Lower leg skin (tissue), 4 donors: ENCODE measurements at regions not wholly inside any gene's neighbourhood (a gene's known extent, or its start where the extent isn't known, plus 50 kb on each side); places are given as distances from the start of the nearest gene placed in this dataset.

Experiments used
- DNase-seq, 2 donors: peaks; one replicate each; pipeline ENCODE4 v3.0.0-alpha.2; 2019; ENCODE audit warnings: low spot score in 2 of 2
- H3K4me3 ChIP-seq: fragments of 200-600 bp; sonication (generic); 2 replicates; pipeline ENCODE4 v1.5.1; 2017; ENCODE audit warnings: mild to moderate bottlenecking, low read depth; ENCODE audit not compliant: poor library complexity, severe bottlenecking
- CTCF ChIP-seq, 3 donors: fragments of 450-650 bp; IDR thresholded peaks; one replicate each; pipeline ENCODE4 v1.5.1; 2016; ENCODE audit warnings: antibody characterized with exemption in 3 of 3, mild to moderate bottlenecking in 3 of 3, moderate library complexity in 2 of 3
- POLR2A ChIP-seq, 2 donors: fragments of 450-650 bp; IDR thresholded peaks; one replicate each; pipeline ENCODE4 v1.6.1; 2016 to 2017; ENCODE audit warnings: antibody characterized with exemption in 2 of 2, mild to moderate bottlenecking in 1 of 2, moderate library complexity in 1 of 2
- WGBS, 2 donors: methylation state at CpG; one replicate each; pipeline ENCODE4 v1.1.5; 2018; 5-methylcytosine and 5-hydroxymethylcytosine counted together
- intact Hi-C: fragments of 100-400 bp; cut with DNase I; formaldehyde crosslinking; loops from one replicate; pipeline ENCODE4 v1.15.0; 2023; ENCODE audit warnings: low total_unique reads

GRCh38 chr4:66433706-66434105, 763.4 kb upstream of the EPHA5 start:
- H3K4me3 ChIP-seq: no peak overlapping the region
- intact Hi-C loops: no loop called here
- no peak for DNase-seq
- no peak for TF ChIP-seq POLR2A (IDR thresholded peaks at IDR 0.05)
- 86 to 89% methylated on average over 3 to 4 of the region's 4 CpGs for WGBS, 2 donors

- no peak overlapping the region for H3K4me3 ChIP-seq
- intact Hi-C loops: no loop called here
- no peak for TF ChIP-seq POLR2A (IDR thresholded peaks at IDR 0.05)
- TF ChIP-seq CTCF (IDR thresholded peaks at IDR 0.05): no peak
- WGBS, 2 donors: 39 to 53% methylated on average over 1 of the region's 1 CpG
- DNase-seq: no peak
Observed at GRCh38 chr4:66430856-66431255, 760.6 kb upstream of the EPHA5 start.

GRCh38 chr4:66429276-66429675, 759.0 kb upstream of the EPHA5 start:
- 52 to 55% methylated on average over 1 of the region's 1 CpG for WGBS, 2 donors
- TF ChIP-seq POLR2A (IDR thresholded peaks at IDR 0.05) (no peak), CTCF (IDR thresholded peaks at IDR 0.05) (no peak)
- DNase-seq: no peak
- intact Hi-C loops: no loop called here
- no peak overlapping the region for H3K4me3 ChIP-seq

GRCh38 chr4:66416425-66416824, 746.1 kb upstream of the EPHA5 start:
- WGBS, 2 donors: 71 to 72% methylated on average over 4 of the region's 4 CpGs
- DNase-seq: no peak
- no peak overlapping the region for H3K4me3 ChIP-seq
- intact Hi-C loops: no loop called here
- TF ChIP-seq POLR2A (IDR thresholded peaks at IDR 0.05): no peak
- no peak for TF ChIP-seq CTCF (IDR thresholded peaks at IDR 0.05)

GRCh38 chr4:66404141-66404540, 733.9 kb upstream of the EPHA5 start:
- DNase-seq: no peak
- no peak overlapping the region for H3K4me3 ChIP-seq
- intact Hi-C loops: no loop called here
- WGBS, 2 donors: 57 to 62% methylated on average over 5 of the region's 5 CpGs
- TF ChIP-seq CTCF (IDR thresholded peaks at IDR 0.05) (no peak), POLR2A (IDR thresholded peaks at IDR 0.05) (no peak)

GRCh38 chr4:66376921-66377320, 706.6 kb upstream of the EPHA5 start:
- no peak for DNase-seq
- TF ChIP-seq POLR2A (IDR thresholded peaks at IDR 0.05): no peak
- no peak for TF ChIP-seq CTCF (IDR thresholded peaks at IDR 0.05)
- WGBS, 2 donors: 24 to 31% methylated on average over 1 of the region's 1 CpG
- intact Hi-C loops: no loop called here
- H3K4me3 ChIP-seq: no peak overlapping the region
